Tongue (tissue), 1 donor: ENCODE measurements at regions not wholly inside any gene's neighbourhood (a gene's known extent, or its start where the extent isn't known, plus 50 kb on each side); places are given as distances from the start of the nearest gene placed in this dataset.
"Not testable (repeated sequence)": the region's sequence is repeated elsewhere in the genome, so short reads cannot be mapped to it uniquely, and the experiment has no call there.

Experiments used
- DNase-seq: peaks from one replicate; pipeline ENCODE4 v3.0.0-alpha.2; 2015

- peak; percentile 46 for DNase-seq
These were observed 145.6 kb downstream of the HSD17B3 start for GRCh38 chr9:96156171-96156974.

DNA sequence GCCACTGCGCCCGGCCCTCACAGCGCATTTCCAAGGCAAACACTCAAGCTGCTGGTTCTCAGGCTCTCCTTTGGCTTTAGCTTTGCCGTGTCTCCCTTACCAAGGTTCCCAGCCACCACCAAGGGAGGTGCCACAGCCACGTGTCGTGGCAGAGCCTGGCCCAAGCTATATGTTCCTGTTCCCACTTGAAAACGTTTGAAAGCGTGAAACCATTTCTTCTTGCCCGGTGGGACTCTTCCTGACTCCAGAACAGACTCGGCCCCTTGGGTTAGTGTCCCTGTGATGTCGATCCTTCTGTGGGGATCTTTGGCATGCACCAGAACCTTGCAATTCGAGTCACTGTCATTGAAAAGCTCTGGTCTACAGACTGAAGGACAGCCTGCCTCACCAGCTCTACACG is 147.9 kb downstream of the HSD17B3 start:
- no peak for DNase-seq

GRCh38 chr9:96152550-96152949 is 149.4 kb downstream of the HSD17B3 start:
- no peak for DNase-seq

DNA sequence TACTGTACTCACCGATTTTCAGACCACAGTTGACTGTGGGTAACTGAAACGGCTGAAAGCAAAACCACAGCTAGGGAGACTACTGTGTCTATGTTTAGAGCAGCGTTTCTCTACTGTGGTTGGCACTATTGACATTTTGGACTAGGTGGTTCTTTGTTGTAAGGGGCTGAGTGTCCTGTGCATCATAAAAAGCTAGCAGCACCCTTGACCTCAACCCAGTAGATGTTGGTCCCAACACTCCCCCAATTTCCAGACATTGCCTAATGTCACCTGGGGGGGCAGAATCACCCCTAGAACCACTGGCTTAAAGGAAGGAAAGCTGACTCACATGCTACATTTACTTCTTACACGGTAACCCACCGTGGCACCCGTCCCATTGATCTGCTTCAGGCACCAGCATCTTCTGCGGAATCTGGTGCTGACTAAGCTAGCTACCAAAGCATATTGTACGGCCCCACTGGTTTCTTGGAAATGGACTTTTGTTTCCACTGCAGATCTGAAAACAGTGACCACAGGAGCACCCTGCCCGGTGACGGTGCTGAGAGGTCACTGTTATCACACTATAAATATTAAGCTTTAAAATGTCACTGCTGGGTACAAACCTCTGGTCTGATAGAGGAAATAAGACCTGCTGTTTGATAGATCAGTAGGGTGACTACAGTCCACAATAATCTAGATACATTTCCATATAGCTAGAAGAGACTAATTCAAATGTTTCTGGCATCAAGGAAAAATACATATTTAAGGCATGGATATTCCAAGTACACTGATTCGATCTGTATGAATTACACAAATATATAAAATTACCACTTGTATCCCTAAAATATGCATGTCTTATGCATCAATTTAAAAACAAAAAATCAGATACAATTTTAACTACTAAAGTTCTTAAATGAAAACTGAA is 151.4 kb downstream of the HSD17B3 start:
- DNase-seq: no peak

GRCh38 chr9:96149533-96150280 is 152.3 kb downstream of the HSD17B3 start:
- no peak for DNase-seq

- DNase-seq: no peak
These were observed 153.1 kb downstream of the HSD17B3 start for GRCh38 chr9:96148634-96149532.

DNA sequence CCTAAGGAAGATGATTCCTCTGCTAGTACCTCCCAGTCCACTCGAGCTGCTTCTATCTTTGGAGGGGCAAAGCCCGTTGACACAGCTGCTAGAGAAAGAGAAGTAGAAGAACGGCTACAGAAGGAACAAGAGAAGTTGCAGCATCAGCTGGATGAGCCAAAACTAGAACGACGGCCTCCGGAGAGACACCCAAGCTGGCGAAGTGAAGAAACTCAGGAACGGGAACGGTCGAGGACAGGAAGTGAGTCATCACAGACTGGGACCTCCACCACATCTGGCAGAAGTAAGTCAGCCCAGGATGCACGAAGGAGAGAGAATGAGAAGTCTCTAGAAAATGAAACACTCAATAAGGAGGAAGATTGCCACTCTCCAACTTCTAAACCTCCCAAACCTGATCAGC is 154.9 kb downstream of the HSD17B3 start:
- DNase-seq: not testable (repeated sequence)

DNA sequence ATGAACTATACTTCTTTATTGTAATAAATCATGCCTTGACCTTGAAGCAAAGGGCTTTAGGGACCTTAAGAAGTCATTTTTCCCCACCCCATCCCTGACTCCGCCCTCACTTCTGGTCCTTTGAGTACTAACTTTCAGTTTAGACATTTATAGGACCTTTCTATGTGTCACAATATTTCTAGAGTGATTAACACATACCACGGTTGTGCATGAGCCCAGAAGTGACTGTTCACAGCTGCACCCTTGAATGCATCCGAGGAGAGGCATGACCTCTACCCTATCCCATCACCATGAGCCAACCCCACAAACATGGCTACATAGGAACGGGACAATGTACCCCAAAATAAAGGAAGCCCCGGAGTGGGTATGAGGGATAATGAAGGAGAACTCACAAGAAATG is 160.3 kb downstream of the HSD17B3 start:
- DNase-seq: no peak

- no peak for DNase-seq
These were observed 160.9 kb downstream of the HSD17B3 start for GRCh38 chr9:96141128-96141474.

DNA sequence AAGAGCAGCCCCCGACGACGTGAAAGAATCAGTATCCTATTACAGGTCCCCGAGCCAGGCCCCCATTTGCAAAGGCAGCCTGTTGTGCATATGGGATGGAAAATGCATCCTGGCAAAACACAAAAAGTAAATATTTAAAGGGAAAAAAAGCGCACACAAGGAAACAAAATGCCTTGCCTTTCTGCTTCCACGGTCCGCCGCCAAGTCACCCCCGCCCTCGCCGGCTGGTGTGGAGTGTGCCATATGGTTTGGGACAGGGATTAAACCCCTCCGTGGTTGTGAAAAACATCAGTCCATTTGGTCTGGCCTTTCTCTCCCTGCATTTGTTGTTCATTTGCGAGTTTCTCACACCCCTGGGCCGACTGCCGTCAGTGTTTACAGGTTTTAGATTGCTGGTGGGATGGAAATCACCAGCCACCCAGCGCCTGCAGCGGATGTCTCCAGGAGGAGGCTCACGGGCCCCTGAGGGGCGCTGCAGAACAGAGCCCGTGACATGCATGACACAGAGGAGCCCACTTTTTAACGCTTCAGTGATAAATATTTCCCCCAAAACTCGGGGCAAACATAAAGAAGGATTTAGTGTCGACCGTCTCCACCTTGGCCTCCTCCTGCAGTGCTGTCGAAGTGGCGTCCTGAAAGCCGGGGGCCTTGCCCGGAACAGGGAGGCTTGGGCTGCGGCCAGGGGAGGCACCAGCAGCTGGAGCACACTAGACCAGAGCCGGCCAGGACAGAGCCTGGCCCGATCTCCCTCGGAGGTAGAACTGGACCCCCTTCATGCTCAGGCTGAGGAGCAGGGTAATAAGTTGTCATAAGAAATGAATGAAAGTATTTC is 161.5 kb downstream of the HSD17B3 start:
- DNase-seq: peak; percentile 86

DNA sequence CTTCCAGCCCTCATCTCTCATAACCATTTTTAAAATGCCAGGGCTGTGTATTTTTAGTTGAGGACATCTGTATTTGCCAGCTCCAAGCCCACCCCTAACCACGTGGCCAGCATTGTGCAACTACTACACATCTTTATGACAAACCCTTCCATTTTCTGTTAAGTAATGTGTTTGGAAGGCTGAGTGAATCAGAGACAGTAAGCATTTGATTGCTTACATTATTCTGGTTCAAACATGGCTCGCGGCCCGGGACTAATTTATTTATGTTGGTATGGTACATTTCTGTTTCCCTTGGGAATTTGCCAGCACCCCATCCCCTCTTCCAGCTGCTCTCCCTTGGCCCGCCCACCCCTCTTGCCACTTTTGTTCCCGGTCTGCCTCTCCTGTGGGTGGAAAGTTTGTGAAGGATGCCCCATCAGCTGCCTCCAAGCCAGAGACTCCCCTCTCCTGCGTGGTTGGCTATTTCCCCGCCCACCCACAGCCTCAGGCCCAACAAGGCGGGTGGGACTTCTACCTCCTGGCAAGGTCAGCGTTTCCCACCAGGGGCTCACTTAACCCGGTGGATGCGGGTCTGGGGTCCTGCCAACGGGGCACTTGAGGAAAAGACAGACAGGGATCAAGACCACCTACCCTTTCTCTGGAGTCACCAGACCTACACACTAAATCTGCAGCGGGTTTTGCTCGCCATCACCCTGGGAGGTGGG is 162.2 kb downstream of the HSD17B3 start:
- peak; percentile 92 for DNase-seq

GRCh38 chr9:96138616-96139015 is 163.4 kb downstream of the HSD17B3 start:
- DNase-seq: no peak

- DNase-seq: no peak
These were observed 164.1 kb downstream of the HSD17B3 start for GRCh38 chr9:96137671-96138429.

- peak; percentile 69 for DNase-seq
These were observed 164.8 kb downstream of the HSD17B3 start for GRCh38 chr9:96136992-96137670.

- no peak for DNase-seq
These were observed 166.2 kb downstream of the HSD17B3 start for GRCh38 chr9:96135753-96136290.

GRCh38 chr9:96135076-96135752 is 166.8 kb downstream of the HSD17B3 start:
- no peak for DNase-seq

DNA sequence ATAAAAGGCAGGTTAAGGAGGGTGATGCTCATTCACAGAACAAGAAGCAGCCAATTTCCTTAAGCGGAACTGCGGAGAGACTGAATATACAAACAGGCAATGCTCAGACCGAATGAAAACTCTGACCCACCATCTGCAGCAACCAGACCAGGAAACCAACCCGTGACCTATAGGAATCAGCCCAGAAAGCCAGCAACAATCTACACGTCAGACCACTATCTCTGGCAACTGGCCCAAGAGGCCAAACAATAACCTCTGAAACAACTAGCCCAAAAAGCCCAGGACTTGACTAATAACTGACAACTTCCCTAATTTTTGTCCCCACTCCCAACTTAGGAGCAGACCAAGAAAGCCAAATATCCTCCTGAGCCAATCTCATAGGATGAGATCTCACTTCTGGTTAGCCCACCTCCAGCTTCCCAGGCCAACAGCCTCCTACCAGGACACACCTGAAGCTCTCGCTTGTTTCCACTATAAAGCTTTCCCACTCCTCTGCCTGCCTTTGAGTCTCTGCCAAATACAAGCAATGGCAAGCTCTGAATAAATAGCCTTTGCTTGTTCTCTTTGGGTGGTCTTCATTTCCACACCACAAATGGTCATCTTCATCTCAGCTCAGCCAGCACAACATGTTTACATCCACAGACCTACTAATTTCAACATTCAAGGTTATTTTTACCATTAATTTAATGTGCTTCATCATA is 168.5 kb downstream of the HSD17B3 start:
- no peak for DNase-seq
